NCI-H2081 treated with DMSO at 0.1 percent for 48 hours (cell line): ENCODE measurements at regions not wholly inside any gene's neighbourhood (a gene's known extent, or its start where the extent isn't known, plus 50 kb on each side); places are given as distances from the start of the nearest gene placed in this dataset.
"Not testable (repeated sequence)": the region's sequence is repeated elsewhere in the genome, so short reads cannot be mapped to it uniquely, and the experiment has no call there.

Source experiments
- DNase-seq: peaks from one replicate; lab custom pipeline; 2025; lab: John Stamatoyannopoulos, UW

DNA sequence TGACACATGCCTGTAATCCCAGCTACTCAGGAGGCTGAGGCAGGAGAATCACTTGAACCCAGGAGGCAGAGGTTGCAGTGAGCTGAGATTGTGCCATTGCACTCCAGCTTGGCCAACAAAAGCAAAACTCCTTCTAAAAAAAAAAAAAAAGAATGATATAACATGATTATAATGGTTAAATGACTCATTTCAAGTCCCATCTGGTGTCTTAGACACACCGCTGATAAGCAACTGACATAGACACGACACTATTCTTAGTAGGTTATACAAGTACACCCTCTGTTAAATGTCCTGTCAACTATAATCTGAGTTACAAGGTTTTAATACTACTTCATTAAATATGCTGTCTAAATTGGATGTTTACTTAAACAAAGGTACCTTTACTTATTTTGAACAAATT, 405.3 kb upstream of the CLINT1 start:
- DNase-seq: no peak

DNA sequence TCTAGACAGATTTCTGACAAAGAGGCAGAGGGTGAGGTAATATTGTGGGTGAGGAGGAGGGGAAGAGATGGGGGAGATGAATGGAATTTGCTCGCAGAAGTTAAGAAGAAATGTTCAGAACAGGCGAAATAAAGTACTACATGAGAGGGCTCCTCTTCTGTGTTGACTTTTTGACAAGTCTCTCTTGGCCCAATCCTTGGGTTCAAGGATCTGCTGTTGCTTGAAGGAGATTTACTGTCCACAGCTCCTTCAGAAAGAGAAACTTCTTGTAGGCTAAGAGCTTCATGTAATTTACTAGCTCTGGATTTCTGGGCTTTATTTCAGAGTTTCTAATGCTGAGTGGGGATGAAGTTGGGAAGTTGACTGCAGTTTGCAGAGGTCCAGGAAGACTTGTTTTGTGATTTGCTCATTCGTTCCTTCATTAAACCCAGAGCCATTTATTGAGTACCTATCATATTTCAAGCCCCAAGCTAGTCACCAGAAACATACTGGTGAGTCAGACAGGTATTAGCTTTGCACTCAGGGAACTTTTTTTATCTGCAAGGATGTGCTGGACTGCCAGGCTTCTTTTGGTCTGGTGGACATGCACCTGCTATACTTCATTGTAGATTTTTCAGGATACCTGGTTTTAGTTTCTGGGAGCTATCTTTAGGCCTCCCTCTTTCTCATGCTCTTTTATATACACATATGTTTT, 402.9 kb upstream of the CLINT1 start:
- DNase-seq: no peak

DNA sequence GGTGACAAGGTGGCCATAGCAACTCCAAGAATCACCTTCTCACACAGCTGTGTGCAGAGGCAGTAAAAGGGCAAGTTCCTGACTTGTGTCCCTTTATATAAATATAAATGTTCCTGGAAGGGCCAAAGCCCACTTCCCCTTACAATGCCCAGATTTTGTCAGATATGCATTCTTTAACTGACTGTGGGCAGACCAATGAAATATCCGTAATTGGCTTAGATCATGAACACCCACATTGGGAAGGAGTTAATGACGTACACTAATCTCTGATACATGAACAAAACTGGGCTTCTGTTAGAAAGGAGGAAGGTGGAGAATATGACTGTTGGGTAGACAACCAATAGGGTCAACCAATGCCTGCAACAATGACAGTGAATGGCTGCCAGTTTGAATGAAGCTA, 397.2 kb upstream of the CLINT1 start:
- no peak for DNase-seq

DNA sequence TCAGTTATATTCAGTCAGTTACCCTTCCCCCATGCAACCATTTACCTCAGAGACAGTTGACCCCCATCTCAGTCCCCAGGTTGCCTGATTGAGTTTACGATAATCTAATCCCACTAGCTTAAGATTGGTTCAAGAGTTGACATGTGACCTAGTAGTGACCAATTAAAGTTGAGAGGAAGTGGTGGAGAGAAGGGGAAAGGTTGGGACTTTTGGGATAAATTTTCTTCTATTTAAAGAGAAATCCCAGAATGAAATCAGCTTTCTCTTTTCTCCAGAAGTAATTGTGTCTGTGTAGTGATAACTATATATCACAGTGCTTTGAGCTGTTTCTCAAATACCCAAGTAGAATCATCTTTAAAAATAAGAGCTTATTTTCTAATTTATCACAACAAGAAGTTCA, 396.7 kb upstream of the CLINT1 start:
- DNase-seq: no peak

DNA sequence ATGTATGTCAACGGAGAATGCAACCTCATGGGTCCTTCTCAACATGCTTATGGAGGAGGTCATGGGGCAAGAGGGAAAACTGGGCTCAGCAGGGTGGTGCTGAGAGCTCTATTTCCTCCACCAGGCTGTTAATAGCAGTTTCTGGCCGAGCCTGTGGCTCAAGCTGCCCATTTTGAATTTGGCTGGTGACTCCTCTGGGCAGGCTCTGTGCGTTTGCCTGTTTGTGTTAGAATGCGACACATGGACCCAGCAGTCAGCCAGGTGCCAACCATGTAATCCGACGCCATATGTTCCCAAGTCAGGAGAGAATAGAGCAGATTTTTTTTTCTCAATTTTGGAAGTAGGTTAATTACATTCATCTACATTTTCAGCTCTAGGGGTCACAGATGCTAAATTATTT, 387.7 kb upstream of the CLINT1 start:
- DNase-seq: no peak

DNA sequence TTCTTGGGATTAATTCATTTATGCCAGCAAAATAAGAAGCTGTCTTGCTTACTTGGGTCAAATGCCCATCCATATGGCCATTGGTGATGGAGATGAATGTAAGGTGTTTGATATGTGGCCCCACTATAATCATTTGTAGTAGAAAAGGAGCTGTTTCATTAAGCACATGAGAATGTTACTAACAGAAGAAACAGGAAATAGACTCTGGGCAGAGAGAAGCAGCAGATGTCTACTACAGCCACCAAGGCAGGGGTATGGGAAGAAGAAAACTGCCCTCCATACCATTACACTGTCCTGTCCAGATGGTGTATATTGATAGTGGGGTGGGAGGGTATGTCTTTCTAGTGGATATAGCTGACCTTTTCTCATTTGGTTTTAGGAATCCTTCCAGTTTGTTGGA, 386.6 kb upstream of the CLINT1 start:
- DNase-seq: no peak

DNA sequence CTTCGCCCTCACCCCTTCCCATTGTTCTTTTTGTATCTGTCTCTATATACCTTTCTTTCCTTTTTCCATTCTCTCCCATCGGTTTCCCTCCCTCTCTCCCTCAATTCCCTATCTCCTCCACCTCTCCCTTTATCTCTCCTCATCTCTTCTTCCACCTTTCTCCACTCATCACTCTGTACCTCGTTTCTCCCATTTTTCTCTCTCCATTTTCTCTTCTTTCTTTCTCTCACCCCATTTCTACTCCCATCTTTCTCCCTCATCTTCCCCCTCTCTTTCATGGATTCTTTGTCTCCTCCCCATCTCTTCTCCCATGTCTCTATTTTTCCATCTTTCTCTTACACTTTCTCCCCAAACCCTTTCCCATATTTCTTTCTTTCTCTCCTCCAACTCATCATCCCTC, 385.9 kb upstream of the CLINT1 start:
- no peak for DNase-seq

DNA sequence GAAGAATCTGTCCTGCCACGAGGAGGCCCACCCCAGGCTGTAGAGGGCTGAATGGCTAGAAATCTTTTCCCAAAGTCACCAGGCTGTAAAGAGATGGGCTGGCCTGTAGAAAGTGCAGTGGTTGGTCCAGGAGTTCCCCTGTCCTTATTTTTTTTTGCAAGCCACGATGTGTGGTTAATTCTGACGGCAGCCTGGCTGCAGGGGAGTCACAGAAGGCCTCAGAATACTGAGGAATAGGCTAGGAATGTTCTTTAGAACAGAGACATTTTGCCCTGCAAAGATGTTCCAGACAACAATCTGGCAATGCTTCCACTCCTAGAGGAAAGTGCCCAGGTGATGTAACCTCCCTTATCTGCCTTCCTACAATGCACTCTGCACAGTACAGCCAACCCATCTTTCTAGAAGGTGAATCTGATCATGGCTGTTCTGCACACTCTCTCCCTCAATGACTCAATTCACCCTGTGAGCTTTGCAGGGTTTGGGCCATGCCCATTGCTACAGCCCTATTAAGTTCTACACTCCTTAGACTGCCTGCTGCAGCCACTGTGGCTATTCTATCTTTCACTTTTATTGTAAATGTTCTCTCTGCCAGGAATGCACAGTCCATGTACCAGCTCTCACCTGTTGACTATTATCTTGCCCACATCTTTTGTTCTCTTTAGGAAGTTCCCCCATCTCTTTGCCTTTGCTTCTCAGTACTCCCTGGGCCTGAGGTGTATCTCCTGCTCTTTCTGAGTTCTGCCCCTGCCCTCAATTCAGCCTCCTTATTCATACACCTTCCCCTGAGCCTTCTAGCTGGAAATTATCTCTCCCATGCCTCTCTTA, 377.8 kb upstream of the CLINT1 start:
- no peak for DNase-seq

DNA sequence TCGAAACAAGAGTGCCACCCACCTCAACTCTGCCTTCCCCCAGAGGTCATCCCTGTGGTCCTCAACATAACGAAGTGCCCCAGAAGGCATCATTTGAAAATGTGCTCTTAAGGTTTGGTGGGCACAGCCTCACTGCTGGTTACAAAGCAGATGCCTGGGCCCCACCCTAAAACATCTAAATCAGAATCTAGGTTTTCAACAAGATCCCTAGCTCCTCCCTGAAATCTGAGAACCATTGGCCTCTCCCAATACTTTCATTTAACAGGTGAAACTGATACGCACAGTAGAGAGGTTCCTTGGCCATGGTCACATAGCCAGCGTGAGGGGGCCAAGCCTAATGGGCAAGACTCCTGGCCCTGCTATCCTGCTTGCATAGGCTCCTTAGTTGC, 376.2 kb upstream of the CLINT1 start:
- no peak for DNase-seq

DNA sequence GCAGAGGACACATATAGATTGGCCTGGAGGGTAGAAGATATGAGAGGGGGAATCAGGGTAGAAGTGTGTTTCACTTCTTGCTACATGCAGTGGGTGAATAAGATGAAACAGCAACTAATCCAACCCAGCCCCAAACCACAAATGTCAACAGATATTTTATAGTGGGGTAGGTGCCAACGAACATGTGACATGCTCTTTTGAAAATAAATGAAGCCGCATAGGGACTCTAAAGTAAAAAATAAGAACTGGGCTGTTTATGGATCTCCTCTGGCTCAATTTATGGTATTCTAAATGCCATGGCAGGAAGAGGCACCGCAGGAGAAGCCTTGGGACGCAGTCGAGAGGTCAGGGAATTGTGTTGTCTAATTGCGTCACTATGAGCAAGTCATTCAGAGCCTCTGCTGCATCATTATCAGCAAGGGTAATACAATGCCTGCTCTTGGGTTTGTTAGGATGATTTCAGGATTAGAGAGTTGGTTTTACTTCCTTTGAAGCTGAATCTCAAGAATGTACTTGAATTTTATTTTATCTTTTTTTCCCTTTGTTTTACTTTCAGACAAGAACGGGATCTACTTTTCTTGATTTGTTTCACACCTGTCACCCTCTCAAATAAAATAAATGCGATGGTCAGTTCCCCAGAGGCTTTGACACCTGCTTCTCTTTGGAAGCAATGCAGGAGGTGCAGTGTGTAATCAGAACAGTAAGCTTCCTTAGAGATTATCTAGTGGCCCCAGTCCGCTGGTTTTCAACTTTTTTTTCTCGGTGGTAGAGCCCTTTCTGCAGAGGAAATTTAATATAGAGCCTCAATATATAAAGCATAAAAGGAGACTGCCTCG, 375.6 kb upstream of the CLINT1 start:
- DNase-seq: no peak

DNA sequence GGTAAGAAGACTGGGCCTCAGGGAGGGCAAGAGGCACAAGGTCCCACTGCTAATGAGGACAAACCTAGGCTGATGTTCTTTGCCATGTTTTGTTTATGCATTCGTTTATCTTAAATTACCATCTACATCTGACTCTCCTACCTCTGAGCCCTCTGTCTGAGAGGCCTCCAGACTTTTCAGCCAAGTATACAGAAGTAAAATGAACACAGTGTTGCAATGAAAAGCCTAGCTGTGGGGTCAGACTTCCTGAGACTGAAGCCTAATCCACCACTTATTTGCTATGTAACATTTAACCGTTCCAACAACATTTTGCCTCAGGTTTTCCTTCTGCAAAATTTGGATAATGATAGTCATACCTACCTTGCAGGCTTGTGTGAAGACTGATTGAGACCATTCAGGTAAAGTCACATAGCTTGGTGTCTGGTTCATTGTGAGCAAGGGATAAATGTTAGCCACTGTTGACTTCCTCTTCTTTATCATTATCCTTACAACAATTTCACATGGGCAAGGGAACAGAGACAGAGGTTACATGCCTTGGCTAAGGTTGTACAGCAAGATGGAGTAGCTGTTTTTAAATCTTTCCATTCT, 374.9 kb upstream of the CLINT1 start:
- no peak for DNase-seq

DNA sequence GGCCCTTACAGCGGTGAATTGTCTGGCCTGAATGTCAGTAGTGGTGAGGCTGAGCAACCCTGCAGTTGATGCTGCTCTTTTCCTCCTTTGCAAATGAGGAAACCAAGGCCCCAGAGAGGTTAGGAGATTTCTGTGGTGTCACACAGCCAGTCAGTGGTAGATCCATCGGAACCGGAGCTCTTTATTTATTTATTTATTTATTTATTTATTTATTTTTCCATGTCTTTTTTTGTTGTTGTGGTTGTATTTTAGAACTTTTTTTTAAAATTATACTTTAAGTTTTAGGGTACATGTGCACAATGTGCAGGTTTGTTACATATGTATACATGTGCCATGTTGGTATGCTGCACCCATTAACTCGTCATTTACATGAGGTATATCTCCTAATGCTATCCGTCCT, 368.4 kb upstream of the CLINT1 start:
- not testable (repeated sequence) for DNase-seq

DNA sequence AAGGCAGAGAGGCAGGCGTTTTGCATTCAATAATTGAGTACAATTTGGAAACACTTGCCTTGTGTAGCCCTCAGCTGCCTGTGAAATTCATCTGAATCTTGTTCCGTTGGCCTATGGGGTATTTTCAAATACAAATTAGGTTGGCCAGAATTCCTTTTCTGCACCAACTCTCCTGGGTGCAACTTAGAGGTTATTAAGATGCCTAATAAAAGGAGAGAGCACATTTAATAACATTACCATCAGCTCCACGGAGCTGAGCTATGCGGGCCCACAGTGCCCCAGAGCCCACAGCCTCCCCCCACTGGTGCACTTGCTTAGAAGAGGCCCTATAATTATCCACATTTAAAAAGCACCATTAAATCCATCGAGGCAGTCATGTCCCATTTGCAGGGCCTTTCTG, 367.6 kb upstream of the CLINT1 start:
- DNase-seq: no peak

DNA sequence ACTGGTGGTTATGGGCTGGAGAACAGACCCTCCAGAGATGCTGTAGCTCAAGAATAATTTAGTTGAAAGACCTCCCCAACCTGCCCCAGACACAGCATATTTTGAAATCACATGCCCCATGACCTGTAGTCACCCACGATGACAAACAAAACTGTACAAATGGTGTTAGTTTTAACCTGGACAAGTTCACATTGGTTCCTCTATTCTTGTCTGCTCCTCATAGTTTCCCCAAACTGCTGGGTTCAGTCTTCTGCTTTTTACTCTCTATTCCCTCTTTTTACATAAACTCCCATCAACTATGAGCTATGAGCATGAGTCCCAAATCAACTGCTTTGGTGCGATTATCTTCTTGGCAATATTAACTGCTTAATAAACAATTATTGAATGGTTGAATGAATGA, 365.3 kb upstream of the CLINT1 start:
- DNase-seq: no peak

DNA sequence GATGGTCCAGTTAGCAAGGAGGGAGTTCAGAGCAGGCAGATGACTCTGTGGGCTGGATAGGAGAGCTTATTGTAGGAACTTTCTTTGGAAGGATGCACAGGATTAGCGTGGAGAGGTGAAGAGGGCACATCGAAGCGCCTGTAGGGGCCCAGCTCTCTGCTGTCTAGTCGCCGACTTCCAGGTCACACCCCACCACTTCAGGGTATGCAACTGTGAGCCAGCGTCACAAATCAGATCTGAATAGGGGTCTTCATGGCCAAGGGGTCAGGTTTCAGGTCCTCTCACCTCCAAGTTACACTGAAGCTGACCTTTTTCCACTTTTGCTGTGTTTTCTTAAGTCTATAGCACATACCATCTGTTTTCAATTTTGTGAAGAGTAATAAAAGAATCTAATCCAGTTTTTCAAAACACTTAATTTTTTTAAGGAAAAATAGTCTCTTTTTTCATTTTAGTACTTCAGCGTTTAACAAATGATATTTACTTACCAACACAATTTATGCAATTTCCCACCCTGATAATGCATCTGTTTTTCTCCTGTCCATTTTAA, 364.2 kb upstream of the CLINT1 start:
- DNase-seq: no peak

DNA sequence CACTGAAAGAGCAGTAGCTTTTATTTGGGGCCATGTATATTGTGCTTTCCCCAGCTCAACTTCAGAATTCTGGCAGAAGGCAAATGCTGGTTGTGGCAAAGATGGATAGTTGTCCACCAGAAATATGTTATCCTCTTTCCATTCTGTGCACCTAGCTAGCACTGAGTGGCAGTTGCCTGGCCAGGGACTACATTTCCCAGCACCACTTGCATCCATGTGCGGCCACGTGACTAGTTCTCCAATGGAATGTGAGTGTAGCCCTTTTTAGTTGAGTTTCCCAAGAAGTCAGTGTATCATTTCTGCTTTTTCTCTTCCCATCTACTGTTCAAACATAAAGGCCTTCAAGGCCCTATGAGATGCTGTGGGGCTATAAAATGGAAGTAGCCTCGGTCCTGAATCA, 354.0 kb upstream of the CLINT1 start:
- no peak for DNase-seq

DNA sequence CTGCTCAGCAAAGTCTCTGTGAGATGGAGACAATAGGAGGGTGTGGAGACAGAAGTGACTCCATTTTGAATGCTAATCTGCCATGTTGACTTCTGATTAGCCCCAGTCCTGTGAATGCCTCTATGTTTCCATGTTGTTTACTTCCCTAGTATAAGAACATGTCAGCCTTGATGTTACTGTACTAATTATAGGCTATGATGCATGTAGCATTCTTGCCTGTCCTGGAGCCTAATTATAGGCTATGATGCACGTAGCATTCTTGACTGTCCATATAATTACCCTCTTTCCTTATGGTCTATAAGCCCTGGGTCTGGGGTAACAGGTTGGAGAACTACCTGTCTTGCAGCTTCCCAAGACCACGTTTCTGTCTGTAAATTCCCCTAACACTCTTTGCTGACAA, 353.3 kb upstream of the CLINT1 start:
- no peak for DNase-seq

DNA sequence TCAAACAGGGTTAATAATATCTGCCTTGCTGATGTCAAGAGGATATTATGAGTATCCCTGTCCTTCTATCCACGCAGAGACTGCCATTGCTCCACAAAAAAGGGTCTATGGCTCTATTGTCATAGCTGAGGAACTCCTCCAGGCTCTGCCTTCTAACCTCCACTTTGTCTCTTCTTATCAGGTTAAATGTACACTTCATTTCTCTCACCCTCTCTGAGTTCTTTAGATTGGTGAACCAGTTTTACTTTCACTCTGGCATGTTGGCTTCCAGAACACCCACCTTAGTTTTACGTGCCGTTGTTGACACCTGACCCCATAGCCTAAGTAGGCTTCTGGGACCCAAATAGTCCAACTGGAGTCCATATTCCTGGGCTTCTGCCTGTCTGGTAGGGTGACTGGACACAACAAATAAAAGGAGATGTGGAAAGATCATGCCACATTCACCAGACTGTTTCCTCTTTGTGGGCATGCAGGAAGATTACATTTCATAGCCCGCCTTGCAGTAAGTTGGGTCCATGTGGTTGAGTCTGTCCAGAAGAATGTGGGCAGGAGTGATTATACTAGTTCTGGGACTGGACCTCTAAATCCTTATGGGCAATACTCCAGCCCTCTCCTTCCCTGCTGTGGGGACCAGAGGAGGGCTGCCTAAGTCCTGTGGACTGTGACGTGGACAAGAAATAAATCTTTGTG, 350.4 kb upstream of the CLINT1 start:
- no peak for DNase-seq

DNA sequence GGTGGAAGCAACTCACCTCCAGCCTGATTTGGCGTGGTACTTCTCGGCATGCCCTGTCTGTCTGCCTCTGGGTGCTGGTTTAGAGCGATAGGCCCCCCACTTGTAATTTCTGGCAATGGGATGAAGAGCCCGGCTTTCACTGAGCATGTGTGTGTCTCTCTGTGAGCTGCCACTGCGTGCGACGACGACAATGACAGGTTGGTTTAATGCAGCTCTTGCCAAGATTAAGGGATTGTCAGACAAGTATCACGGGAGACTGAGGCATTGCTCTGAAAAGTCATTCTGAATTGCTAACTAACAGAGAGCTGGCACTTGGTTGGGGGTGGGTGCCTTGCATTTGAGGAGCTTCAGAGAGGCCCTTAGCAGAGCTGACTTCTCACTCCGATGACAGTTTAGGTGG, 348.8 kb upstream of the CLINT1 start:
- no peak for DNase-seq

DNA sequence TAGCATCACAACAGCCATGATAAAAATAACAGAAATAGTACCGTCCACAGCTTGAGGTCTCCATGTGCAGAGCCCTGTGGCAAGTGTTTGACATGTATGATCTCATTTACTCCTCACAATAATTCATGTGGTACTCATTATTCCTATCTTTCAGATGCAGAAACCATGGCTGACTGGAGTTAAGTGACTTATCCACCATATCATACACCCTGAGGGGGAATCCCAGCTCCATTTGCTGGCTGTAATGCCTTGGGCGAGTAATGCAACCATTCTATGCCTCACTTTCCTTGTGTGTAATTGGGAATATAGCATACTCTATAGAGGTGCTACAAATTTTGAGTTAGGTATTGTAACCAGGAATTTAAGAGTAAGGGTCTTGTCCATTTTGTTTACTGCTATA, 347.0 kb upstream of the CLINT1 start:
- no peak for DNase-seq

DNA sequence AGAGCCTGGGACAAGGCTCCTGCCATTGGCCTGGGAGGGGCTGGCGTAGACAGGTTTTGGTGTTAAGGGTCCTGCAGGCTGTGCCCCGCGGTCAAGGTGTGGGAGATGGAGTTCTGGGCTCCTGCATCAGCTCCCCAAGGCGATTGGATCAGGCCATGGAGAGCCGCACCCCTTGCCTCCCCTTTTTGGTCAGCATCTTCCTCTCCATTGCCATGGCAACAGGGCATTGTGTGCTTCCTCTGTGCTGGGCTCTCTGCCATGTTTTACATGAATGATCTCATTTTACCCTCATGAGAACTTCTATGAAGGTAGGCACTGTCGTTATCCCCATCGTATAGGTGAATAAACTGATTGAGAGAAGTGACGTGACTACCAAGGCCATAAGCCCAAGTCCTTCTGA, 344.3 kb upstream of the CLINT1 start:
- no peak for DNase-seq

DNA sequence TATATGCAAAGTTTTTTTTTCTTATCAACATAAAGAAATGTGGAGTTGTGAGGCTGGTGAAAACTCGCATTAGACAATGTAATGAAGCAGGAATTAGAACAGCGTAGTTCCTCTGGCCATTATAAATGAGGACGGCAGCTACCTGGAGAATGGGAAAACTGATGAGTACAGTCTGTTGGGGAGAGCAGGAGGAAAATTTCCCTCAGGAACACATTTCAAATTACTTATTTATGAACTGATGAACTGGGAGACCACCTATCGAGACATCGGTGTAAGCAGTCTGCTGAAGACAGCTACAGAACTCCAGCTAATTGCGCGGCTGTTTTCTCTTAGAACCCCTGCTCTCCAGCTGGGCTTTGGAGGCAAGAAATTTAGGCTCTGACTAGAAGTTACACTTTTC, 343.9 kb upstream of the CLINT1 start:
- no peak for DNase-seq
